ENCODE measurements at regions not wholly inside any gene's neighbourhood (a gene's known extent, or its start where the extent isn't known, plus 50 kb on each side); places are given as distances from the start of the nearest gene placed in this dataset.

- no peak for DNase-seq
Measured at GRCh38 chr16:73563709-73564108, 515.8 kb upstream of the ZFHX3 start.

GRCh38 chr16:73560497-73560896, 512.6 kb upstream of the ZFHX3 start:
- no peak for DNase-seq

- no peak for DNase-seq
Measured at GRCh38 chr16:73558219-73558618, 510.3 kb upstream of the ZFHX3 start.

- DNase-seq = no peak
Measured at GRCh38 chr16:73553941-73554660, 506.2 kb upstream of the ZFHX3 start.

GRCh38 chr16:73549984-73550631, 502.2 kb upstream of the ZFHX3 start:
- no peak for DNase-seq

- DNase-seq = no peak
Measured at GRCh38 chr16:73547552-73548403, 499.9 kb upstream of the ZFHX3 start.

GRCh38 chr16:73546341-73546845, 498.5 kb upstream of the ZFHX3 start:
- no peak for DNase-seq

- DNase-seq = no peak
Measured at GRCh38 chr16:73545755-73546154, 497.8 kb upstream of the ZFHX3 start.

- DNase-seq = no peak
Measured at GRCh38 chr16:73545290-73545689, 497.4 kb upstream of the ZFHX3 start.

- no peak for DNase-seq
Measured at GRCh38 chr16:73544826-73545225, 496.9 kb upstream of the ZFHX3 start.

GRCh38 chr16:73543970-73544599, 496.2 kb upstream of the ZFHX3 start:
- DNase-seq = no peak

GRCh38 chr16:73543331-73543969, 495.5 kb upstream of the ZFHX3 start:
- no peak for DNase-seq

GRCh38 chr16:73542885-73543284, 495.0 kb upstream of the ZFHX3 start:
- no peak for DNase-seq

- no peak for DNase-seq
Measured at GRCh38 chr16:73537921-73538320, 490.0 kb upstream of the ZFHX3 start.

GRCh38 chr16:73536931-73537330, 489.0 kb upstream of the ZFHX3 start:
- DNase-seq = no peak

GRCh38 chr16:73531021-73531420, 483.1 kb upstream of the ZFHX3 start:
- no peak for DNase-seq

- DNase-seq = no peak
Measured at GRCh38 chr16:73530529-73530928, 482.6 kb upstream of the ZFHX3 start.

GRCh38 chr16:73529303-73530012, 481.5 kb upstream of the ZFHX3 start:
- DNase-seq = no peak

- DNase-seq = no peak
Measured at GRCh38 chr16:73527187-73527586, 479.3 kb upstream of the ZFHX3 start.

GRCh38 chr16:73526011-73526804, 478.3 kb upstream of the ZFHX3 start:
- DNase-seq = no peak

GRCh38 chr16:73523209-73523608, 475.3 kb upstream of the ZFHX3 start:
- DNase-seq = no peak

Data from activated CD4-positive, alpha-beta T cell treated with anti-CD3 and anti-CD28 coated beads for 48 hours (primary cell).